ACC112 (cell line): ENCODE measurements at regions not wholly inside any gene's neighbourhood (a gene's known extent, or its start where the extent isn't known, plus 50 kb on each side); places are given as distances from the start of the nearest gene placed in this dataset.
A peak's percentile ranks its signal among the peaks of the same experiment; 100 is the strongest.

Source experiments
- H2AFZ ChIP-seq: fragments of 200-600 bp; sonication (generic); one replicate; pipeline ENCODE4 v1.6.0; 2017; ENCODE audit warnings: antibody characterized with exemption, low read length; ENCODE audit not compliant: unreplicated experiment
- H3K27ac ChIP-seq: fragments of 200-600 bp; sonication (generic); 2 replicates; pipeline ENCODE4 v1.5.1; 2014; ENCODE audit warnings: low read depth, mild to moderate bottlenecking, antibody characterized with exemption, low read length, moderate library complexity
- H3K27me3 ChIP-seq: fragments of 200-600 bp; sonication (generic); 2 replicates; pipeline ENCODE4 v1.6.1; 2014; ENCODE audit warnings: mild to moderate bottlenecking, antibody characterized with exemption, low read length, moderate library complexity, mixed read lengths; ENCODE audit not compliant: insufficient read depth
- H3K36me3 ChIP-seq: fragments of 200-600 bp; sonication (generic); 2 replicates; pipeline ENCODE4 v1.6.1; 2016; ENCODE audit warnings: mild to moderate bottlenecking, antibody characterized with exemption, low read length, moderate library complexity, mixed read lengths; ENCODE audit not compliant: insufficient read depth
- H3K4me1 ChIP-seq: fragments of 200-600 bp; sonication (generic); one replicate; pipeline ENCODE4 v1.6.1; 2016; ENCODE audit warnings: low read length, mixed read lengths; ENCODE audit not compliant: insufficient read depth, unreplicated experiment, control insufficient read depth
- H3K4me3 ChIP-seq: fragments of 200-600 bp; sonication (generic); 2 replicates; pipeline ENCODE4 v1.5.1; 2014; ENCODE audit warnings: mild to moderate bottlenecking, low read depth, low read length
- H3K79me2 ChIP-seq: fragments of 200-600 bp; sonication (generic); one replicate; pipeline ENCODE4 v1.6.0; 2016; ENCODE audit warnings: low read length; ENCODE audit not compliant: control insufficient read depth, unreplicated experiment, insufficient read depth

DNA sequence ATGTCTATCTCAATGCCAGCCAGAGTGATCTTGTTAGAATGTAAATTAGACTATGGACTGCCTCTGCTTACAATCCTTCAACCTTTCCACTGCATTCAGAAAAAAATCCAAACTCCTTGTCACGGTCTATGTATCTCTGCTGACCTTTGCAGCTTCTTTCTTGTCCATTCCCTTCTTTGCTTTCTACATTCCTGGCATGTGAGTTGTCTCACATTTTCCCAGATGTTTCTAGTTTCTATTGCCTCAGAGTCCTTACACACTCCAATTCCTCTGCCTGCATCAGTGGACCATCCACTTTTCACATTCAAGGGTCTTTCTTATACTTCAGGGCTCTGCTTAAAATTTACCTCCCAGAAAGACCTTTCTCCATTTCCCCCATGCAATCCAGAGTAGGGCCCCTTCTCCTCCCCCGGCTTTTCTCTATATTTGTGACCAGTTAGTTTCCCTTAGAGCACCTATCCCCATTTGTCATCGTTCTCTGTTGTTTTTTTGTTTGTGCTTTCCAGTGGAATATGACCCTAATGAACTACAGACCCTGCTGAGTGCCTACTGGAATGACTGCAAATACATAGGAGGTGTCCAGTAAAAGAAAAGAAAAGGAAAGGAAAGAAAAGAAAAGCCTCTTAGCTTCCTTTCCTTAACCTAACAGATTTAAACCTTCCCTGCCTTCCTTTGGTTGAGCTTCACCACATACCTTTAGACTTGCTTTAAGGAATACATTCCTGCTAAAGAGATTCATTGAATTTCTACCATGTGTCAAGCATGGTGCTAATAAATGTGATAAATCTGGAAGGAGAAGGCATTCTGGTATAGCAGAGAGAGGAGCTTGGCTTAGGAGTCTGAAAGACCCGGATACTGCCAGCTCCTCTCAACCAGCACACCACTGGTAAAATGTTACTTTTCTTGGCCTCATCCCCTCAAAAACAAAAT lies 102.0 kb downstream of the DIRAS3 start:
- Histone ChIP-seq H3K79me2 (no peaks in the 10 kb centered on the region), H3K36me3 (no peaks in the 10 kb centered on the region), H3K27me3 (no peaks in the 10 kb centered on the region), H3K4me3 (no peak overlapping the region), H3K27ac (no peak overlapping the region), H2AFZ (no peak overlapping the region), H3K4me1 (peaks cover 24% of the 10 kb centered on the region)

- H3K4me3 ChIP-seq: no peak overlapping the region
- no peak overlapping the region for H3K27ac ChIP-seq
- H3K4me1 ChIP-seq: peaks cover 22% of the 10 kb centered on the region
- H3K36me3 ChIP-seq: no peaks in the 10 kb centered on the region
- H2AFZ ChIP-seq: no peak overlapping the region
- no peaks in the 10 kb centered on the region for H3K79me2 ChIP-seq
- no peaks in the 10 kb centered on the region for H3K27me3 ChIP-seq
Measured at GRCh38 chr1:67947114-67947513, 103.3 kb downstream of the DIRAS3 start.

DNA sequence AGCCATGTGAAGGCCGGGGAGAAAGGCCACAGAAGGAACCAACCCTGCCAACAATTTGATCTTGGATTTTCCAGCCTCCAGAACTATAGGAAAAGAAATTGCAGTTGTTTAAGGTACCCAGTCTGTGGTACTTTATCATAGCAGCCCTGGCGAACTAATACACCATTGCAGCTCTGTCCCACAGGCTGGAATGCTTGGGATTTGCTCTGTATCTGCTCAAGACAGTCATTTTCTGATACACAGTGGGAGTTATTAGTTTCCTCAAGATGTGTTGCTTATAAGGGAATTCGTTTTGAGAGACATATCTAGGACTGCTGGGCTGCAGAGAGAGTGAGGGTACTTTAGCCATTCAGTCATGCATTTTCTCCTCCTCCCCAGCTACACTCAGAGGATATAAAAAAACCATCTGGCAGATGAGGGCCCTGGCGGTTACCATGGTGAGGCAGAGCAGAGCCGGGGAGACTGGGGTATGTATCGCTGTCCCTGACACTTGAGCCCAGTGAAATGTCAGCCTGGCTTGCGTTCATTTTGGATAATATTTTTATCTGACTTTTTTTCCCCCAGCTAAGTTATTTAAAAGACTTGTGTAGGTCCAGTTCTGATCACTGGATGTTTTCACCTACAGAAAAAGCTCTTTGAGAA lies 104.6 kb downstream of the DIRAS3 start:
- Histone ChIP-seq H3K27ac (no peak overlapping the region), H3K27me3 (no peaks in the 10 kb centered on the region), H3K36me3 (no peaks in the 10 kb centered on the region), H3K79me2 (no peaks in the 10 kb centered on the region), H3K4me3 (no peak overlapping the region), H3K4me1 (peaks cover 19% of the 10 kb centered on the region), H2AFZ (no peak overlapping the region)

DNA sequence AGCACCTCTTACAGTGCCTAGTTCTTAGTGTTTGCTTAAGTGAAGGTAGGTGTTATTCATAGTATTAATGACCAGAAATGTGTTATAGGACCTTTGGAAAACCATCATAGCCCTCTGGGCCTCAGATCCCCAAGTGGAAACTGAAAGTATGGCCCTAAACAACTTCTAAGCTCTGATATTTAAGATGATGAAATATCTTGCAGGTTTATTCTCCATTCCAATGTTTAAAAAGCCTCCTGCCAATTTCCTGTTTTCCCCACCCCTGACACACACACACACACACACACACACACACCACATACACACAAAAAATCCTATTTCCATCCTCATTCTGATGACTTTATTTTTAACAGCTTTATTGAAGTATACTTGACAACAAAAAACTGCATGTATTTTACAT lies 108.2 kb downstream of the DIRAS3 start:
- H3K79me2 ChIP-seq: no peaks in the 10 kb centered on the region
- H3K4me1 ChIP-seq: peaks cover 10% of the 10 kb centered on the region
- peak overlapping the region; percentile 16 for H2AFZ ChIP-seq
- H3K27me3 ChIP-seq: no peaks in the 10 kb centered on the region
- H3K27ac ChIP-seq: no peak overlapping the region
- H3K4me3 ChIP-seq: no peak overlapping the region
- no peaks in the 10 kb centered on the region for H3K36me3 ChIP-seq

- H3K36me3 ChIP-seq: no peaks in the 10 kb centered on the region
- no peaks in the 10 kb centered on the region for H3K79me2 ChIP-seq
- no peak overlapping the region for H3K4me3 ChIP-seq
- H3K27me3 ChIP-seq: no peaks in the 10 kb centered on the region
- H3K27ac ChIP-seq: no peak overlapping the region
- no peak overlapping the region for H2AFZ ChIP-seq
- H3K4me1 ChIP-seq: peaks cover 10% of the 10 kb centered on the region
Measured at GRCh38 chr1:67941746-67942145, 108.5 kb upstream of the GNG12 start.

GRCh38 chr1:67941155-67941554 lies 107.9 kb upstream of the GNG12 start:
- Histone ChIP-seq H3K4me3 (no peak overlapping the region), H3K4me1 (peaks cover 10% of the 10 kb centered on the region), H3K36me3 (no peaks in the 10 kb centered on the region), H3K27ac (no peak overlapping the region), H3K27me3 (no peaks in the 10 kb centered on the region), H3K79me2 (no peaks in the 10 kb centered on the region), H2AFZ (no peak overlapping the region)

DNA sequence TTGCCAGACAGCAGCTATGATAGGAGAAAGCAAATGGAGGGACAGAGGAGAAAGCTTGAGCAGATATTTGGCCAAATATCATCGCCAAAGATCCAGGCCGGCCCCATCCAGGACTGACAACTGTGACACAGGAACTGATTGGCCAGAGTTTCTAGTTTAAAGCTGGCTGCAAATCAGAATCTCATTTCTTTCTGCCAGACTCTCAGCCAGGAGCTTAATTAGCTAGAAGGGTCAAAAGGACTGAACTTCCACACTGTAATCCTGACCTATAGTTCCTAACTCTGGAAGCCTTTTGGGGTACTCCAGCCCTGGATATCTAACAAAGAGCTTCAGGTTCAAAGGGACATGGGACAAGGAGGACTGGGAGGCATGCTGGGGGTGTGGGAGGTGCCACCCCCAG lies 106.7 kb upstream of the GNG12 start:
- peaks cover 10% of the 10 kb centered on the region for H3K4me1 ChIP-seq
- H2AFZ ChIP-seq: no peak overlapping the region
- H3K36me3 ChIP-seq: no peaks in the 10 kb centered on the region
- H3K27me3 ChIP-seq: no peaks in the 10 kb centered on the region
- no peak overlapping the region for H3K4me3 ChIP-seq
- no peaks in the 10 kb centered on the region for H3K79me2 ChIP-seq
- H3K27ac ChIP-seq: no peak overlapping the region

GRCh38 chr1:67939186-67939743 lies 106.0 kb upstream of the GNG12 start:
- no peaks in the 10 kb centered on the region for H3K27me3 ChIP-seq
- H3K79me2 ChIP-seq: no peaks in the 10 kb centered on the region
- no peak overlapping the region for H3K27ac ChIP-seq
- no peak overlapping the region for H3K4me3 ChIP-seq
- H3K36me3 ChIP-seq: no peaks in the 10 kb centered on the region
- no peak overlapping the region for H2AFZ ChIP-seq
- peaks cover 10% of the 10 kb centered on the region for H3K4me1 ChIP-seq

DNA sequence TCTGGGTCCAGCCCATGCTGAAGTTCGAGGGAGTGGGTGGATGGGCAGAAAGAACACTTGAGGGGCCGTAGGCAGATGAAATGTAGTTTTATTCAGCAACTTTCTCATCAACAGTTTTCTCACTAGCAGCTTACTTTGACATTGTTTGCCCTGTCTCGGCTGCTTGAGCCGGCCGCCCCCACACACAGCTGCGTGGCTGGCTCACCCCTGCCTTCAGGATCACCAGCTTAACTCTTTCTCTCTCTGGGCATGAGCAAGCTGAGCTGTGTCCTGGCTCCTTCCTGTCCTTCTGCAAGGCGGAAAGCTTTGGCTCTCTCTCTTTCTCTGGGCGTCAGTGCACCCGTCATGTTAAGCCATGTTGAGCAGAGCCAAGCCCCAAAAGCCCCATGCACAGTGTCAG lies 104.4 kb upstream of the GNG12 start:
- H3K27me3 ChIP-seq: no peaks in the 10 kb centered on the region
- H3K36me3 ChIP-seq: no peaks in the 10 kb centered on the region
- H3K4me1 ChIP-seq: peaks cover 10% of the 10 kb centered on the region
- no peaks in the 10 kb centered on the region for H3K79me2 ChIP-seq
- no peak overlapping the region for H2AFZ ChIP-seq
- no peak overlapping the region for H3K27ac ChIP-seq
- H3K4me3 ChIP-seq: no peak overlapping the region

DNA sequence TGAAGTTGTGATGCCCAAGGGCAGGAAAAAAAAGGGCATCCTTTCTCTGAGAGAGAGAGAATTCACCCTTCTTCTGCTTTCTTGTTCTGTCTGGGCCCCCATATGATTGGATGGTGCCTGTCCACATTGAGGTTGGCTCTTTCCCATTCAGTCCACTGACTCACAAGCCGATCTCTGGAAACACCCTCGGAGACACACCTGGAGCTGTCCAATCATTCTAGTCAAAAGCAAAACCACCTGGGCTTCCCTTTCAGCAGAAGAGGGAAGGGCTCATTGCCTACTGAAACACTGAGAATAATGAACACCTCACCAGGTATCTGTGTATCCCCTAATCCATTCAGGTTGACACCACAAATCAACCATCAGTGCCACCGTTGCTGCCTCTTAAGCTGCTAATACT lies 103.7 kb upstream of the GNG12 start:
- Histone ChIP-seq H3K4me3 (no peak overlapping the region), H3K36me3 (no peaks in the 10 kb centered on the region), H3K4me1 (peaks cover 5% of the 10 kb centered on the region), H3K79me2 (no peaks in the 10 kb centered on the region), H2AFZ (no peak overlapping the region), H3K27me3 (no peaks in the 10 kb centered on the region), H3K27ac (no peak overlapping the region)

DNA sequence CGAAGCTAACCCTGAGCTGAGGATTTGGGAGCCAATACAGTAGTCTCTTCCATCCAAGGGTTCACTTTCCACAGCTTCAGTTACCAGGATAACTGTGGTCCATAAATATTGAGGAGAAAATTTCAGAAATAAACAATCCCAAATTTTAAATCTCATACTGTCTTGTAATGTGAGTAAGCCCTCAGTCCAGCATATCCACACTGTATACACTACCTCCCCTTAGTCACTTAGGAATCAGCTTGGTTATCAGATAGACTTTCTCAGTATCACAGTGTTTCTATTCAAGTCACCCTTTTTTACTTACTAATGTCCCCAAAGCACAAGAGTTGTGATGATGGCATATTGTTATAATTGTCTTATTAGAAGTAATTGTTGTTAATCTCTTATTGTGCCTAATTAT lies 102.3 kb upstream of the GNG12 start:
- Histone ChIP-seq H3K79me2 (no peaks in the 10 kb centered on the region), H3K27ac (no peak overlapping the region), H3K4me1 (peaks cover 4% of the 10 kb centered on the region), H2AFZ (no peak overlapping the region), H3K36me3 (no peaks in the 10 kb centered on the region), H3K4me3 (no peak overlapping the region), H3K27me3 (no peaks in the 10 kb centered on the region)
